Fibroblast of lung (primary cell): ENCODE measurements at regions not wholly inside any gene's neighbourhood (a gene's known extent, or its start where the extent isn't known, plus 50 kb on each side); places are given as distances from the start of the nearest gene placed in this dataset.

ENCODE experiments used
- DNase-seq, 2 donors: peaks; one replicate each; pipeline versions ENCODE4 v3.0.0 to v3.0.0-alpha.2; 2010; ENCODE audit warnings: low read depth in 2 of 2
- H2AFZ ChIP-seq: 2 replicates; pipeline ENCODE4 v1.5.1; 2012; ENCODE audit warnings: low read length, control low read depth, inconsistent platforms
- H3K27ac ChIP-seq: 2 replicates; pipeline ENCODE4 v1.5.1; 2011; ENCODE audit warnings: low read length, control low read depth; ENCODE audit not compliant: insufficient read depth
- H3K27me3 ChIP-seq: 2 replicates; pipeline ENCODE4 v1.5.1; 2011; ENCODE audit warnings: mild to moderate bottlenecking, low read length; ENCODE audit not compliant: control insufficient read depth, insufficient read depth
- H3K36me3 ChIP-seq: 2 replicates; pipeline ENCODE4 v1.5.1; 2011; ENCODE audit warnings: low read length; ENCODE audit not compliant: control insufficient read depth, insufficient read depth
- H3K4me1 ChIP-seq: 2 replicates; pipeline ENCODE4 v1.5.1; 2011; ENCODE audit warnings: low read length; ENCODE audit not compliant: control insufficient read depth, insufficient read depth; ENCODE audit errors: extremely low read depth
- H3K4me2 ChIP-seq: 2 replicates; pipeline ENCODE4 v1.5.1; 2011; ENCODE audit warnings: low read length, control low read depth; ENCODE audit not compliant: insufficient read depth; ENCODE audit errors: extremely low read depth
- H3K4me3 ChIP-seq, 4 experiments: fragments of 200-600 bp in 1 of 4; sonication (generic) in 1 of 4; replicated peaks in 1 of 4; 2 replicates each; pipeline ENCODE4 v1.5.1; 2011 to 2016; ENCODE audit warnings: low read length in 4 of 4, low read depth in 3 of 4, mild to moderate bottlenecking in 3 of 4, control low read depth in 2 of 4, inconsistent platforms in 1 of 4, mixed read lengths in 1 of 4; ENCODE audit not compliant: insufficient read depth in 1 of 4; ENCODE audit errors: control extremely low read depth in 1 of 4
- H3K79me2 ChIP-seq: 2 replicates; pipeline ENCODE4 v1.5.1; 2012; ENCODE audit warnings: mild to moderate bottlenecking, low read length, inconsistent platforms; ENCODE audit not compliant: control insufficient read depth, insufficient read depth
- H3K9ac ChIP-seq: 2 replicates; pipeline ENCODE4 v1.5.1; 2011; ENCODE audit warnings: mild to moderate bottlenecking, low read length, control low read depth; ENCODE audit not compliant: insufficient read depth
- H3K9me3 ChIP-seq: 2 replicates; pipeline ENCODE4 v1.5.1; 2012; ENCODE audit warnings: low read depth, low read length; ENCODE audit not compliant: control insufficient read depth, insufficient read depth
- H4K20me1 ChIP-seq: 2 replicates; pipeline ENCODE4 v1.5.1; 2011; ENCODE audit warnings: low read length; ENCODE audit not compliant: control insufficient read depth, insufficient read depth; ENCODE audit errors: extremely low read depth
- EZH2 ChIP-seq: IDR thresholded peaks from 2 replicates; pipeline ENCODE4 v1.5.1; 2012; ENCODE audit warnings: low read length, control low read depth, mild to moderate bottlenecking; ENCODE audit errors: missing control alignments
- TF ChIP-seq, protein P1 (sequence below), 2 donors: IDR thresholded peaks in 1 of 2; conservative IDR thresholded peaks in 1 of 2; 1 replicate in 1 of 2; 2 replicates in 1 of 2; pipeline ENCODE4 v1.5.1; 2011 to 2012; ENCODE audit warnings: low read length in 2 of 2, control low read depth in 1 of 2, inconsistent platforms in 1 of 2, low read depth in 1 of 2, mild to moderate bottlenecking in 1 of 2

DNA sequence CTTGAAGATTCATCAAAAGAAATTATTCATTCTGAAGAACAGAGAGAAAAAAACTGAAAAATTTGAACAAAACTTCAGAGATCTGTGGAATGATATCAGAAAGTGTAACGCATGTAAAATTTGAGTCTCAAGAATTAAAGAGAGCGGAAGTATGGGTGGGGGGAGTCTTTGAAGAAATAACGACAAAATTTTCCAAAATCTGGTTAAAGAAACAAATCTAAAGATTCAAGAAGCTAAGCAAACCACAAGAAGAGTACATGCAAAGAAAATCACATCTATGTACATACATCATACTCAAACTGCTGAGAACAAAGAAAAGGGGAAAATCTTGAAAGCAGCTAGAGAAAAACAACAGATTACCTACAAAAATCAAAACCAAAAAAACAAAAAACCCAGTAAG lies 149.4 kb upstream of the TBCA start:
- Histone ChIP-seq H3K27ac (no peak overlapping the region), H4K20me1 (no peaks in the 10 kb centered on the region), H3K36me3 (no peaks in the 10 kb centered on the region), H3K9ac (no peak overlapping the region), H3K79me2 (no peaks in the 10 kb centered on the region), H3K4me3 (no peak overlapping the region), H3K27me3 (peaks cover 15% of the 10 kb centered on the region), H2AFZ (no peak overlapping the region), H3K4me1 (no peaks in the 10 kb centered on the region), H3K9me3 (no peaks in the 10 kb centered on the region), H3K4me2 (no peak overlapping the region)
- DNase-seq, result no peak
- TF ChIP-seq, protein P1, sequence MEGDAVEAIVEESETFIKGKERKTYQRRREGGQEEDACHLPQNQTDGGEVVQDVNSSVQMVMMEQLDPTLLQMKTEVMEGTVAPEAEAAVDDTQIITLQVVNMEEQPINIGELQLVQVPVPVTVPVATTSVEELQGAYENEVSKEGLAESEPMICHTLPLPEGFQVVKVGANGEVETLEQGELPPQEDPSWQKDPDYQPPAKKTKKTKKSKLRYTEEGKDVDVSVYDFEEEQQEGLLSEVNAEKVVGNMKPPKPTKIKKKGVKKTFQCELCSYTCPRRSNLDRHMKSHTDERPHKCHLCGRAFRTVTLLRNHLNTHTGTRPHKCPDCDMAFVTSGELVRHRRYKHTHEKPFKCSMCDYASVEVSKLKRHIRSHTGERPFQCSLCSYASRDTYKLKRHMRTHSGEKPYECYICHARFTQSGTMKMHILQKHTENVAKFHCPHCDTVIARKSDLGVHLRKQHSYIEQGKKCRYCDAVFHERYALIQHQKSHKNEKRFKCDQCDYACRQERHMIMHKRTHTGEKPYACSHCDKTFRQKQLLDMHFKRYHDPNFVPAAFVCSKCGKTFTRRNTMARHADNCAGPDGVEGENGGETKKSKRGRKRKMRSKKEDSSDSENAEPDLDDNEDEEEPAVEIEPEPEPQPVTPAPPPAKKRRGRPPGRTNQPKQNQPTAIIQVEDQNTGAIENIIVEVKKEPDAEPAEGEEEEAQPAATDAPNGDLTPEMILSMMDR (conservative IDR thresholded peaks at IDR 0.05 in 1 of 2, IDR thresholded peaks at IDR 0.05 in 1 of 2; ENCODE audit: low read depth in 1 of 2, low read length in 2 of 2), result no peak
- no peak for TF ChIP-seq EZH2

DNA sequence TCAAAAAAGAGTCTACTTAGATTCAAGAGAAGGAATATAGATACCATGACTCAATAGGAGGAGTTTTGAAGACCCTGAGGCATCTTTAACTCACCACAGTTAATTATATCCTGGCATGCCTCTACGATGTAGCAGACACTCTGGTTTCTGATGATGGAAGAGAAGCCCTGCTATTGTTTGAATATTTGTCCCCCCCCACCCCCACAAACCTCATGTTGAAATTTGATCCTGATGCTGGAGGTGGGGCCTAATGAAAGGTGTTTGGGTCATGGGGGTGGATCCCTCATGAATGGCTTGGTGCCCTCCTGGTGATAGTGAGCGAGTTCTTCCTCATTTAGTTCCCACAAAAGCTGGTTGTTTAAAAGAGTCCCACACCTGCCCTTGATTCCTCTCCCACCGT lies 147.9 kb upstream of the TBCA start:
- no peaks in the 10 kb centered on the region for H3K36me3 ChIP-seq
- no peak overlapping the region for H3K9ac ChIP-seq
- no peaks in the 10 kb centered on the region for H4K20me1 ChIP-seq
- H3K27ac ChIP-seq, result no peak overlapping the region
- H3K4me2 ChIP-seq, result no peak overlapping the region
- peaks cover 14% of the 10 kb centered on the region for H3K27me3 ChIP-seq
- no peaks in the 10 kb centered on the region for H3K4me1 ChIP-seq
- TF ChIP-seq, protein P1 (conservative IDR thresholded peaks at IDR 0.05 in 1 of 2, IDR thresholded peaks at IDR 0.05 in 1 of 2; ENCODE audit: low read depth in 1 of 2, low read length in 2 of 2), result no peak
- no peak for TF ChIP-seq EZH2
- DNase-seq, result no peak
- H2AFZ ChIP-seq, result no peak overlapping the region
- no peak overlapping the region for H3K4me3 ChIP-seq
- no peaks in the 10 kb centered on the region for H3K79me2 ChIP-seq
- no peaks in the 10 kb centered on the region for H3K9me3 ChIP-seq

DNA sequence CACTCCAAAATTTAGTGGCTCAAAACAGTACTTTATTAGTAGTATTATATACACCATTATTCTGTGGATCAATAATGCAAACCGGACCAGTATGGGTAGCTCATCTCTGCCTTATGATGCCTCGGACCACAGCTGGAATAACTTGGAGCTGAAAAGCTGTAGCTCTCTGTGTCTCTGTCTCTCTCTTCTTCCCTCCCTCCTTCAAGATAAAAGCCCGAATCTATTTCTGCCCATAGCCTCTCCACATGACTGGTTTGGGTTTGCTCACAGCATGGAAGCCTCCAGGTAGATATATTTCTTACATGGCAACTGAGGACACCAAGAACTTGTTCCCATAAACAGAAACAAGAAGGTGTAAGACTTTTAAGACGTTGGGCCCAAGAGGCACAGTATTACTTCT lies 147.5 kb upstream of the TBCA start:
- H3K9me3 ChIP-seq, result no peaks in the 10 kb centered on the region
- TF ChIP-seq, protein P1 (conservative IDR thresholded peaks at IDR 0.05 in 1 of 2, IDR thresholded peaks at IDR 0.05 in 1 of 2; ENCODE audit: low read depth in 1 of 2, low read length in 2 of 2), result no peak
- no peak for TF ChIP-seq EZH2
- H2AFZ ChIP-seq, result no peak overlapping the region
- H3K4me3 ChIP-seq, result no peak overlapping the region
- H3K27ac ChIP-seq, result no peak overlapping the region
- no peak overlapping the region for H3K4me2 ChIP-seq
- no peak overlapping the region for H3K9ac ChIP-seq
- H3K4me1 ChIP-seq, result no peaks in the 10 kb centered on the region
- peaks cover 10% of the 10 kb centered on the region for H3K27me3 ChIP-seq
- DNase-seq, result no peak
- H4K20me1 ChIP-seq, result no peaks in the 10 kb centered on the region
- H3K36me3 ChIP-seq, result no peaks in the 10 kb centered on the region
- H3K79me2 ChIP-seq, result no peaks in the 10 kb centered on the region
